Endodermal cell (in vitro differentiated cells): ENCODE measurements at regions not wholly inside any gene's neighbourhood (a gene's known extent, or its start where the extent isn't known, plus 50 kb on each side); places are given as distances from the start of the nearest gene placed in this dataset.

ENCODE experiments used
- DNase-seq: peaks from one replicate; pipeline ENCODE4 v3.0.0-alpha.2; 2017
- H3K27ac ChIP-seq: 2 replicates; pipeline ENCODE4 v1.5.1; 2013; ENCODE audit warnings: mild to moderate bottlenecking, low read depth, low read length, moderate library complexity
- H3K27me3 ChIP-seq: 2 replicates; pipeline ENCODE4 v1.6.1; 2013; ENCODE audit warnings: mild to moderate bottlenecking, low read length, moderate library complexity; ENCODE audit not compliant: insufficient read depth, control insufficient read depth, poor library complexity, severe bottlenecking
- H3K36me3 ChIP-seq: 2 replicates; pipeline ENCODE4 v1.7.0; 2013; ENCODE audit warnings: mild to moderate bottlenecking, low read length, moderate library complexity; ENCODE audit not compliant: control insufficient read depth, insufficient read depth
- H3K4me1 ChIP-seq: one replicate; pipeline ENCODE4 v1.7.0; 2013; ENCODE audit warnings: low read length; ENCODE audit not compliant: control insufficient read depth, insufficient read depth
- H3K4me3 ChIP-seq: 2 replicates; pipeline ENCODE4 v1.5.1; 2013; ENCODE audit warnings: mild to moderate bottlenecking, low read length, moderate library complexity
- H3K9ac ChIP-seq: 2 replicates; pipeline ENCODE4 v1.6.1; 2013; ENCODE audit warnings: mild to moderate bottlenecking, low read length, moderate library complexity; ENCODE audit not compliant: poor library complexity, severe bottlenecking; ENCODE audit errors: extremely low read depth
- H3K9me3 ChIP-seq: 2 replicates; pipeline ENCODE4 v1.6.1; 2013; ENCODE audit warnings: mild to moderate bottlenecking, low read length, moderate library complexity; ENCODE audit not compliant: control insufficient read depth
- H3K27ac Mint-ChIP-seq: 2 replicates; pipeline ENCODE4 v1.8.0; 2020; ENCODE audit warnings: mixed read lengths
- H3K27me3 Mint-ChIP-seq: 2 replicates; pipeline ENCODE4 v1.8.0; 2021; ENCODE audit warnings: mild to moderate bottlenecking, mixed read lengths; ENCODE audit not compliant: insufficient read depth
- H3K36me3 Mint-ChIP-seq: 2 replicates; pipeline ENCODE4 v1.8.0; 2020; ENCODE audit warnings: low read depth, mixed read lengths
- H3K4me1 Mint-ChIP-seq: 2 replicates; pipeline ENCODE4 v1.8.0; 2020; ENCODE audit warnings: mixed read lengths
- H3K4me3 Mint-ChIP-seq: 2 replicates; pipeline ENCODE4 v1.8.0; 2020; ENCODE audit warnings: mild to moderate bottlenecking, moderate library complexity, mixed read lengths
- H3K9me3 Mint-ChIP-seq: 2 replicates; pipeline ENCODE4 v1.8.0; 2020; ENCODE audit warnings: mild to moderate bottlenecking, mixed read lengths
- WGBS, 2 experiments: methylation state at CpG; one replicate each; pipeline versions ENCODE4 v1.1.5 to v1.1.7; 2013; ENCODE audit warnings: missing lambda C conversion rate in 2 of 2, mixed read lengths in 1 of 2; ENCODE audit not compliant: insufficient coverage in 1 of 2, insufficient read length in 1 of 2; 5-methylcytosine and 5-hydroxymethylcytosine counted together
- TF ChIP-seq, protein P1 (sequence below): fragments of 200-600 bp; sonication (generic); conservative IDR thresholded peaks from 2 replicates; pipeline ENCODE4 v1.5.0; 2021; ENCODE audit warnings: antibody characterized with exemption, mild to moderate bottlenecking

DNA sequence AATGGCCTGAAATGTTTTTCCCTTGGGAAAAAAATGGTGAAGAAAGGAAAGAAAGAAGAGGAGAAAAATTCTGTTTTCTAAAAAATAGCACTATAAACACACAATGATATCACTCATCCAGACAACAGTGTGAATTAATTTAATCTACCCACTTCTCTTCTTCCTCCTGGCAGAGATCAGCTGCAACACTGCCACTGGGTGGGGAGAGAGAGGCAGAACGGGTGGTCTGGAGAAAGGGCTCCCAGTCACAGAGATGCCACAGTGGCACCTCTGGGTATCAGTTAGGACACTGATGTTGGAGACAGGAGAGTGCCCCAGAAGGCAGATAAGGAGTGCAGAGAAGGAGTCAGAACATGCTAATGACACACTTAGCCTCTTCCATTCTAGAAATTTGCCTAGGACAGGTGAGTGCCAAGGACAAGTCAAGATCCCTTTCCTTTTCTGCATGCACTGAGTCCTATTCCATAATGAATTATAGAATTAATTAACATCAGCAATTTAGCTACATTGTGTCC, 168.6 kb downstream of the SUCLA2 start:
- H3K27me3 ChIP-seq, result no peaks in the 10 kb centered on the region
- no peaks in the 10 kb centered on the region for H3K27me3 Mint-ChIP-seq
- H3K27ac ChIP-seq, result no peak overlapping the region
- no peak overlapping the region for H3K9ac ChIP-seq
- no peaks in the 10 kb centered on the region for H3K9me3 Mint-ChIP-seq
- H3K36me3 Mint-ChIP-seq, result no peaks in the 10 kb centered on the region
- no peaks in the 10 kb centered on the region for H3K36me3 ChIP-seq
- H3K4me1 Mint-ChIP-seq, result no peaks in the 10 kb centered on the region
- TF ChIP-seq, protein P1, sequence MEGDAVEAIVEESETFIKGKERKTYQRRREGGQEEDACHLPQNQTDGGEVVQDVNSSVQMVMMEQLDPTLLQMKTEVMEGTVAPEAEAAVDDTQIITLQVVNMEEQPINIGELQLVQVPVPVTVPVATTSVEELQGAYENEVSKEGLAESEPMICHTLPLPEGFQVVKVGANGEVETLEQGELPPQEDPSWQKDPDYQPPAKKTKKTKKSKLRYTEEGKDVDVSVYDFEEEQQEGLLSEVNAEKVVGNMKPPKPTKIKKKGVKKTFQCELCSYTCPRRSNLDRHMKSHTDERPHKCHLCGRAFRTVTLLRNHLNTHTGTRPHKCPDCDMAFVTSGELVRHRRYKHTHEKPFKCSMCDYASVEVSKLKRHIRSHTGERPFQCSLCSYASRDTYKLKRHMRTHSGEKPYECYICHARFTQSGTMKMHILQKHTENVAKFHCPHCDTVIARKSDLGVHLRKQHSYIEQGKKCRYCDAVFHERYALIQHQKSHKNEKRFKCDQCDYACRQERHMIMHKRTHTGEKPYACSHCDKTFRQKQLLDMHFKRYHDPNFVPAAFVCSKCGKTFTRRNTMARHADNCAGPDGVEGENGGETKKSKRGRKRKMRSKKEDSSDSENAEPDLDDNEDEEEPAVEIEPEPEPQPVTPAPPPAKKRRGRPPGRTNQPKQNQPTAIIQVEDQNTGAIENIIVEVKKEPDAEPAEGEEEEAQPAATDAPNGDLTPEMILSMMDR, result peak; percentile 49
- WGBS, 2 experiments, result 85% methylated on average over 1 of the region's 1 CpG; no CpG with 5 or more reads in 1 of the 2 experiments
- H3K4me3 ChIP-seq, result no peak overlapping the region
- DNase-seq, result no peak
- H3K4me3 Mint-ChIP-seq, result no peak overlapping the region
- H3K9me3 ChIP-seq, result no peaks in the 10 kb centered on the region
- no peaks in the 10 kb centered on the region for H3K4me1 ChIP-seq
- no peak overlapping the region for H3K27ac Mint-ChIP-seq

DNA sequence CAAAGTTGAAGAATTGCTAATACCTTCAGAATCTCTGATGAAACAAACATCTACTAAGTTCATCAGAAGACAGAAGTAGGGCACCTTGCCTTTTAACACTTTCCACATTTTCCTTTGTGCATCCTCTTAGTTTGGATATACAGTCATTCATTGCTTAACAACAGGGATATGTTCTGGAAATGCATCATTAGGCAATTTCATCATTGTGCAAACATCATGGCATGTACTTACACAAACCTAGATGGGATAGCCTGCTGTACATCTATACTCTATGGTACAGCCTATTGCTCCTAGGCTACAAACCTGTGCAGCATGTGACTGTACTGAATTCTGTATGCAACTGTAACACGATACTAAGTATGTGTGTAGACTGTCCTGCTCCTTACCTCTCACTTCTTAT, 169.8 kb downstream of the SUCLA2 start:
- Histone ChIP-seq H3K4me1 (no peaks in the 10 kb centered on the region), H3K27ac (no peak overlapping the region), H3K27me3 (no peaks in the 10 kb centered on the region), H3K9ac (no peak overlapping the region), H3K36me3 (no peaks in the 10 kb centered on the region), H3K4me3 (no peak overlapping the region), H3K9me3 (no peaks in the 10 kb centered on the region)
- no peaks in the 10 kb centered on the region for H3K36me3 Mint-ChIP-seq
- no peaks in the 10 kb centered on the region for H3K4me1 Mint-ChIP-seq
- H3K27me3 Mint-ChIP-seq, result no peaks in the 10 kb centered on the region
- no peaks in the 10 kb centered on the region for H3K9me3 Mint-ChIP-seq
- 89% methylated on average over 1 of the region's 1 CpG; no CpG with 5 or more reads in 1 of the 2 experiments for WGBS, 2 experiments
- TF ChIP-seq, protein P1, result no peak
- no peak for DNase-seq
- no peak overlapping the region for H3K27ac Mint-ChIP-seq
- no peak overlapping the region for H3K4me3 Mint-ChIP-seq

DNA sequence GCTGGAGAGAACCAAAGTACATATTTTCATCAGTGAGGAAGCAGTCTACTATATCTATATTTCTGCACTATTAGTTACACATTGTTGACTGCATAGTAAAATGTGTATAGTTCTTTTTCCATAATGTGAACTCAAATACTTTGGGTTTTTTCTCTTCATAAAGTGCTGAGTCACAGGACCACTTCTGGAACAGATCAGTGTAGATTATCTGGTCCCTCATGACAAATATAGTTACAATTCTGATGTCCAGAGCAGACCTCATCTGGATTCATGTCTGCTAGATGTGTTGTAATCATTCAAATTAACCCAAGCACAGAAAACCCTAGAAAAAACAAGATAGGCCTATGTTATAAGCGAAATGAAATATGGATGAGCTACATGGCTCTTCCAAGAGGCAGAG, 171.4 kb downstream of the SUCLA2 start:
- Mint-ChIP-seq H3K4me3 (no peak overlapping the region), H3K36me3 (peaks cover 5% of the 10 kb centered on the region), H3K9me3 (peaks cover 7% of the 10 kb centered on the region), H3K27ac (no peak overlapping the region), H3K4me1 (no peaks in the 10 kb centered on the region), H3K27me3 (no peaks in the 10 kb centered on the region)
- TF ChIP-seq, protein P1, result no peak
- Histone ChIP-seq H3K9me3 (peaks cover 6% of the 10 kb centered on the region), H3K27me3 (no peaks in the 10 kb centered on the region), H3K36me3 (no peaks in the 10 kb centered on the region), H3K9ac (no peak overlapping the region), H3K27ac (no peak overlapping the region), H3K4me1 (no peaks in the 10 kb centered on the region), H3K4me3 (no peak overlapping the region)
- no peak for DNase-seq
- WGBS, 2 experiments, result 100% methylated on average over 1 of the region's 1 CpG; no CpG with 5 or more reads in 1 of the 2 experiments
